ENCODE measurements at regions not wholly inside any gene's neighbourhood (a gene's known extent, or its start where the extent isn't known, plus 50 kb on each side); places are given as distances from the start of the nearest gene placed in this dataset.

DNA sequence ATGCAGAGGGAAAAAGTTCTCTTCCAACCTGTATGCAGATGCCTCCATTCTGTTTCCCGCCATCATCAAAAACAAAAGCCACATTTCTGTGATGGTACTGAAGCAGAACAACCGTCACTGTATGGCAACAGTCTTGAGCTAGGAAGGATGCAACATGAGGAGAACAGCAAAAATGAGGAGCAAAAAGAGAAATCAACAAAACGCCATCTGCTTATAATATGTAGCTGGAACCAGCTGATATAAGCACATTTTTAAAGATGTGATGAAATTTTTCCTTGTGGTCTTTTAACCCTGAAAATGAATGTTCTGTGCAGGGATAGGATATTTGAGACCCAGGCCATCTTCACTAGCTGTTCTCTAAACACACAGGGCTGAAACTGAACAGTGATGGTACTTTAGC lies 287.0 kb downstream of the ZIC4 start:
- TF ChIP-seq, protein P1, sequence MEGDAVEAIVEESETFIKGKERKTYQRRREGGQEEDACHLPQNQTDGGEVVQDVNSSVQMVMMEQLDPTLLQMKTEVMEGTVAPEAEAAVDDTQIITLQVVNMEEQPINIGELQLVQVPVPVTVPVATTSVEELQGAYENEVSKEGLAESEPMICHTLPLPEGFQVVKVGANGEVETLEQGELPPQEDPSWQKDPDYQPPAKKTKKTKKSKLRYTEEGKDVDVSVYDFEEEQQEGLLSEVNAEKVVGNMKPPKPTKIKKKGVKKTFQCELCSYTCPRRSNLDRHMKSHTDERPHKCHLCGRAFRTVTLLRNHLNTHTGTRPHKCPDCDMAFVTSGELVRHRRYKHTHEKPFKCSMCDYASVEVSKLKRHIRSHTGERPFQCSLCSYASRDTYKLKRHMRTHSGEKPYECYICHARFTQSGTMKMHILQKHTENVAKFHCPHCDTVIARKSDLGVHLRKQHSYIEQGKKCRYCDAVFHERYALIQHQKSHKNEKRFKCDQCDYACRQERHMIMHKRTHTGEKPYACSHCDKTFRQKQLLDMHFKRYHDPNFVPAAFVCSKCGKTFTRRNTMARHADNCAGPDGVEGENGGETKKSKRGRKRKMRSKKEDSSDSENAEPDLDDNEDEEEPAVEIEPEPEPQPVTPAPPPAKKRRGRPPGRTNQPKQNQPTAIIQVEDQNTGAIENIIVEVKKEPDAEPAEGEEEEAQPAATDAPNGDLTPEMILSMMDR (IDR thresholded peaks at IDR 0.05) = no peak
- TF ChIP-seq EP300 (IDR thresholded peaks at IDR 0.05) (no peak), POLR2AphosphoS5 (IDR thresholded peaks at IDR 0.05) (no peak)
